ENCODE measurements at regions not wholly inside any gene's neighbourhood (a gene's known extent, or its start where the extent isn't known, plus 50 kb on each side); places are given as distances from the start of the nearest gene placed in this dataset.
A peak's percentile ranks its signal among the peaks of the same experiment; 100 is the strongest.

GRCh38 chr16:5461141-5461540, 363.5 kb upstream of the EEF2KMT start:
- no peak for DNase-seq (ENCODE audit: low read depth, low spot score)
- H3K27me3 ChIP-seq (ENCODE audit: insufficient read depth, insufficient read length), result no peaks in the 10 kb centered on the region
- no peak overlapping the region for H3K9ac ChIP-seq (ENCODE audit: insufficient read length, low read depth)
- no peak overlapping the region for H3K4me3 ChIP-seq (ENCODE audit: insufficient read length, low read depth)
- TF ChIP-seq YY1 (IDR thresholded peaks at IDR 0.05; ENCODE audit: insufficient read depth, insufficient read length), result no peak
- no peak for TF ChIP-seq SUZ12 (IDR thresholded peaks at IDR 0.05; ENCODE audit: extremely low read depth, insufficient read depth, insufficient read length)
- no peak for TF ChIP-seq ZNF274 (IDR thresholded peaks at IDR 0.05; ENCODE audit: low read depth, low read length)
- peaks cover 5% of the 10 kb centered on the region for H3K4me1 ChIP-seq (ENCODE audit: insufficient read depth, insufficient read length)
- no peaks in the 10 kb centered on the region for H3K9me3 ChIP-seq (ENCODE audit: insufficient read depth, low read length)
- no peaks in the 10 kb centered on the region for H3K36me3 ChIP-seq (ENCODE audit: insufficient read depth, insufficient read length, low read length)

- Histone ChIP-seq H3K36me3 (ENCODE audit: insufficient read depth, insufficient read length, low read length) (no peaks in the 10 kb centered on the region), H3K9me3 (ENCODE audit: insufficient read depth, low read length) (no peaks in the 10 kb centered on the region), H3K4me3 (ENCODE audit: insufficient read length, low read depth) (no peak overlapping the region), H3K4me1 (ENCODE audit: insufficient read depth, insufficient read length) (peaks cover 5% of the 10 kb centered on the region), H3K9ac (ENCODE audit: insufficient read length, low read depth) (no peak overlapping the region), H3K27me3 (ENCODE audit: insufficient read depth, insufficient read length) (no peaks in the 10 kb centered on the region)
- TF ChIP-seq YY1 (IDR thresholded peaks at IDR 0.05; ENCODE audit: insufficient read depth, insufficient read length), result no peak
- no peak for TF ChIP-seq SUZ12 (IDR thresholded peaks at IDR 0.05; ENCODE audit: extremely low read depth, insufficient read depth, insufficient read length)
- no peak for TF ChIP-seq ZNF274 (IDR thresholded peaks at IDR 0.05; ENCODE audit: low read depth, low read length)
- no peak for DNase-seq (ENCODE audit: low read depth, low spot score)
These were observed 363.1 kb upstream of the EEF2KMT start for GRCh38 chr16:5460701-5461100.

- TF ChIP-seq SUZ12 (IDR thresholded peaks at IDR 0.05; ENCODE audit: extremely low read depth, insufficient read depth, insufficient read length), result no peak
- TF ChIP-seq ZNF274 (IDR thresholded peaks at IDR 0.05; ENCODE audit: low read depth, low read length), result no peak
- no peak for TF ChIP-seq YY1 (IDR thresholded peaks at IDR 0.05; ENCODE audit: insufficient read depth, insufficient read length)
- Histone ChIP-seq H3K9ac (ENCODE audit: insufficient read length, low read depth) (no peak overlapping the region), H3K9me3 (ENCODE audit: insufficient read depth, low read length) (no peaks in the 10 kb centered on the region), H3K4me1 (ENCODE audit: insufficient read depth, insufficient read length) (peaks cover 5% of the 10 kb centered on the region), H3K36me3 (ENCODE audit: insufficient read depth, insufficient read length, low read length) (no peaks in the 10 kb centered on the region), H3K4me3 (ENCODE audit: insufficient read length, low read depth) (no peak overlapping the region), H3K27me3 (ENCODE audit: insufficient read depth, insufficient read length) (no peaks in the 10 kb centered on the region)
- no peak for DNase-seq (ENCODE audit: low read depth, low spot score)
These were observed 362.3 kb upstream of the EEF2KMT start for GRCh38 chr16:5459863-5460262.

GRCh38 chr16:5455110-5455509, 357.5 kb upstream of the EEF2KMT start:
- H3K4me3 ChIP-seq (ENCODE audit: insufficient read length, low read depth), result no peak overlapping the region
- no peak overlapping the region for H3K9ac ChIP-seq (ENCODE audit: insufficient read length, low read depth)
- H3K4me1 ChIP-seq (ENCODE audit: insufficient read depth, insufficient read length), result peaks cover 6% of the 10 kb centered on the region
- no peak for TF ChIP-seq ZNF274 (IDR thresholded peaks at IDR 0.05; ENCODE audit: low read depth, low read length)
- TF ChIP-seq YY1 (IDR thresholded peaks at IDR 0.05; ENCODE audit: insufficient read depth, insufficient read length), result no peak
- no peak for TF ChIP-seq SUZ12 (IDR thresholded peaks at IDR 0.05; ENCODE audit: extremely low read depth, insufficient read depth, insufficient read length)
- H3K27me3 ChIP-seq (ENCODE audit: insufficient read depth, insufficient read length), result peaks cover 8% of the 10 kb centered on the region
- no peaks in the 10 kb centered on the region for H3K9me3 ChIP-seq (ENCODE audit: insufficient read depth, low read length)
- no peak for DNase-seq (ENCODE audit: low read depth, low spot score)
- no peaks in the 10 kb centered on the region for H3K36me3 ChIP-seq (ENCODE audit: insufficient read depth, insufficient read length, low read length)

GRCh38 chr16:5454349-5454748, 356.8 kb upstream of the EEF2KMT start:
- peaks cover 12% of the 10 kb centered on the region for H3K4me1 ChIP-seq (ENCODE audit: insufficient read depth, insufficient read length)
- no peak overlapping the region for H3K4me3 ChIP-seq (ENCODE audit: insufficient read length, low read depth)
- H3K9me3 ChIP-seq (ENCODE audit: insufficient read depth, low read length), result no peaks in the 10 kb centered on the region
- no peak for DNase-seq (ENCODE audit: low read depth, low spot score)
- H3K9ac ChIP-seq (ENCODE audit: insufficient read length, low read depth), result no peak overlapping the region
- H3K27me3 ChIP-seq (ENCODE audit: insufficient read depth, insufficient read length), result peaks cover 8% of the 10 kb centered on the region
- no peaks in the 10 kb centered on the region for H3K36me3 ChIP-seq (ENCODE audit: insufficient read depth, insufficient read length, low read length)
- TF ChIP-seq YY1 (IDR thresholded peaks at IDR 0.05; ENCODE audit: insufficient read depth, insufficient read length) (no peak), SUZ12 (IDR thresholded peaks at IDR 0.05; ENCODE audit: extremely low read depth, insufficient read depth, insufficient read length) (no peak), ZNF274 (IDR thresholded peaks at IDR 0.05; ENCODE audit: low read depth, low read length) (no peak)

- DNase-seq (ENCODE audit: low read depth, low spot score), result no peak
- no peak overlapping the region for H3K9ac ChIP-seq (ENCODE audit: insufficient read length, low read depth)
- no peaks in the 10 kb centered on the region for H3K9me3 ChIP-seq (ENCODE audit: insufficient read depth, low read length)
- H3K4me3 ChIP-seq (ENCODE audit: insufficient read length, low read depth), result no peak overlapping the region
- H3K4me1 ChIP-seq (ENCODE audit: insufficient read depth, insufficient read length), result peaks cover 18% of the 10 kb centered on the region
- H3K27me3 ChIP-seq (ENCODE audit: insufficient read depth, insufficient read length), result peaks cover 8% of the 10 kb centered on the region
- TF ChIP-seq ZNF274 (IDR thresholded peaks at IDR 0.05; ENCODE audit: low read depth, low read length) (no peak), YY1 (IDR thresholded peaks at IDR 0.05; ENCODE audit: insufficient read depth, insufficient read length) (no peak), SUZ12 (IDR thresholded peaks at IDR 0.05; ENCODE audit: extremely low read depth, insufficient read depth, insufficient read length) (no peak)
- no peaks in the 10 kb centered on the region for H3K36me3 ChIP-seq (ENCODE audit: insufficient read depth, insufficient read length, low read length)
These were observed 354.0 kb upstream of the EEF2KMT start for GRCh38 chr16:5451641-5452040.

GRCh38 chr16:5450409-5451104, 353.0 kb upstream of the EEF2KMT start:
- Histone ChIP-seq H3K4me3 (ENCODE audit: insufficient read length, low read depth) (no peak overlapping the region), H3K9ac (ENCODE audit: insufficient read length, low read depth) (no peak overlapping the region)

More at GRCh38 chr16:5450409-5451104, 353.0 kb upstream of the EEF2KMT start:
- TF ChIP-seq ZNF274 (IDR thresholded peaks at IDR 0.05; ENCODE audit: low read depth, low read length) (no peak), YY1 (IDR thresholded peaks at IDR 0.05; ENCODE audit: insufficient read depth, insufficient read length) (no peak), SUZ12 (IDR thresholded peaks at IDR 0.05; ENCODE audit: extremely low read depth, insufficient read depth, insufficient read length) (no peak)
- peaks cover 18% of the 10 kb centered on the region for H3K4me1 ChIP-seq (ENCODE audit: insufficient read depth, insufficient read length)
- no peaks in the 10 kb centered on the region for H3K9me3 ChIP-seq (ENCODE audit: insufficient read depth, low read length)
- peak; percentile 92 for DNase-seq (ENCODE audit: low read depth, low spot score)
- H3K27me3 ChIP-seq (ENCODE audit: insufficient read depth, insufficient read length), result peaks cover 8% of the 10 kb centered on the region
- no peaks in the 10 kb centered on the region for H3K36me3 ChIP-seq (ENCODE audit: insufficient read depth, insufficient read length, low read length)
